Adipocyte (in vitro differentiated cells): ENCODE measurements at regions not wholly inside any gene's neighbourhood (a gene's known extent, or its start where the extent isn't known, plus 50 kb on each side); places are given as distances from the start of the nearest gene placed in this dataset.
A peak's percentile ranks its signal among the peaks of the same experiment; 100 is the strongest.
"Not testable (repeated sequence)": the region's sequence is repeated elsewhere in the genome, so short reads cannot be mapped to it uniquely, and the experiment has no call there.

ENCODE experiments used
- DNase-seq: peaks from one replicate; pipeline ENCODE4 v3.0.0-alpha.2; 2015; ENCODE audit warnings: low read depth
- H3K27me3 ChIP-seq: replicated peaks from 2 replicates; pipeline ENCODE4 v1.7.0; 2013; ENCODE audit warnings: mild to moderate bottlenecking, low read length, moderate library complexity; ENCODE audit not compliant: control insufficient read depth, insufficient read depth
- H3K36me3 ChIP-seq: 2 replicates; pipeline ENCODE4 v1.7.0; 2013; ENCODE audit warnings: low read length, mild to moderate bottlenecking, moderate library complexity; ENCODE audit not compliant: control insufficient read depth, insufficient read depth, severe bottlenecking
- H3K4me1 ChIP-seq: 2 replicates; pipeline ENCODE4 v1.7.0; 2013; ENCODE audit warnings: mild to moderate bottlenecking, low read length, moderate library complexity; ENCODE audit not compliant: control insufficient read depth, insufficient read depth
- H3K4me3 ChIP-seq: 2 replicates; pipeline ENCODE4 v1.7.0; 2013; ENCODE audit warnings: mild to moderate bottlenecking, low read length, moderate library complexity
- H3K9ac ChIP-seq: 2 replicates; pipeline ENCODE4 v1.7.0; 2013; ENCODE audit warnings: mild to moderate bottlenecking, low read length, moderate library complexity
- H3K9me3 ChIP-seq: 2 replicates; pipeline ENCODE4 v1.7.0; 2013; ENCODE audit warnings: mild to moderate bottlenecking, low read length, moderate library complexity; ENCODE audit not compliant: control insufficient read depth

GRCh38 chr1:149211757-149212420 is 108.5 kb upstream of the NBPF9 start:
- not testable (repeated sequence) for H3K9me3 ChIP-seq

GRCh38 chr1:149212946-149213345 is 109.6 kb upstream of the NBPF9 start:
- not testable (repeated sequence) for H3K4me1 ChIP-seq, H3K9ac ChIP-seq, H3K9me3 ChIP-seq, H3K4me3 ChIP-seq, H3K27me3 ChIP-seq, H3K36me3 ChIP-seq, DNase-seq

More at GRCh38 chr1:149211757-149212420, 108.5 kb upstream of the NBPF9 start:
- H3K4me1 ChIP-seq, H3K9ac ChIP-seq, H3K27me3 ChIP-seq, H3K4me3 ChIP-seq, DNase-seq, H3K36me3 ChIP-seq: not testable (repeated sequence)

- not testable (repeated sequence) for H3K9ac ChIP-seq, DNase-seq, H3K27me3 ChIP-seq, H3K4me3 ChIP-seq, H3K4me1 ChIP-seq, H3K9me3 ChIP-seq, H3K36me3 ChIP-seq
Observed at GRCh38 chr1:149213673-149214072, 110.3 kb upstream of the NBPF9 start.

DNA sequence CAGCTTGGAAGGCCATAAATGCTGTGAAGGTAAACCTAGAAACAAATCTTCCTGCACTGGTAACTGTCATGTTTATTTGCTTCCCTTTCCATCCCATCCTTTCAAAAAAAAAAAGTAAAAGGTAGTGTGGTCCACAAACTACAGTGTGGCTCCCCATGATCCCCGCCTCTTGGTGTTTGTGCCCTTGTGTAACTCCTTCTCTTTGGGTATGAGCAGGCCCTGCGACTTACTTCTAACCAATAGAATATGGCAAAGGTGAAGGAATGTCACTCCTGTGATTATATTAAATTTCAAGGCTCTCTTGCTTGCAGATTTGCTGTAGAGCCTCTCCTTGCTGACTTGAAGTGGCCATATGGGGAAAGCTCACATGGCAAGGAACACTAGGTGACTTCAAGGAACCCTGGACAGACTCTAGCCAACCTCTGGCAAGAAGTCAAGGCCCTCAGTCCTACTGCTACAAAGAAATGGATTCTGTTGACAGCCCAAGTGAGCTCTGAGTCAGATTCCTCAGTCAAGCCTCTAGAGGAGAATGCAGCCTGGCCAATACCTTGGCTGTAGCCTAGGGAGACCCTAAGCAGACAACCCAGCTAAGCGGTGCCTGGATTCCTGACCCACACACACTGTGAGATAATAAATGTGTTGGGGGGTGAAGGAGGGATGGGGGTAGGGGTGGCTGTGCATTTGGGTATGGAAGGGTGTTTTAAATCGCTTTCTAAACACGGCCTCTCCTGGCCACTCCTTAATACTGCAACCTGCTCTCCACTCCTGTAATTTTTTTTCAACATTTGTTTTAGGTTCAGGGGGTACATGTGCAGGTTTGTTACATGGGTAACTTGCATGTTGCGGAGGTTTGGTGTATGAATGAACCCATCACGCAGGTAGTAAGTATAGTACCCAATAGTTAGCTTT is 115.0 kb upstream of the NBPF9 start:
- not testable (repeated sequence) for H3K36me3 ChIP-seq, H3K9me3 ChIP-seq, H3K9ac ChIP-seq, DNase-seq, H3K4me3 ChIP-seq, H3K27me3 ChIP-seq, H3K4me1 ChIP-seq

GRCh38 chr1:149219539-149219938 is 116.2 kb upstream of the NBPF9 start:
- not testable (repeated sequence) for H3K9me3 ChIP-seq, DNase-seq, H3K27me3 ChIP-seq, H3K36me3 ChIP-seq, H3K4me1 ChIP-seq, H3K9ac ChIP-seq, H3K4me3 ChIP-seq

GRCh38 chr1:149220463-149221074 is 117.2 kb upstream of the NBPF9 start:
- not testable (repeated sequence) for H3K4me1 ChIP-seq, H3K36me3 ChIP-seq, H3K9me3 ChIP-seq, H3K27me3 ChIP-seq, H3K9ac ChIP-seq, DNase-seq, H3K4me3 ChIP-seq

GRCh38 chr1:149227933-149228665 is 124.7 kb upstream of the NBPF9 start:
- not testable (repeated sequence) for H3K27me3 ChIP-seq, H3K4me3 ChIP-seq, DNase-seq, H3K4me1 ChIP-seq, H3K36me3 ChIP-seq, H3K9me3 ChIP-seq
- peak overlapping the region; percentile 62 for H3K9ac ChIP-seq

GRCh38 chr1:149228672-149229585 is 125.6 kb upstream of the NBPF9 start:
- not testable (repeated sequence) for H3K27me3 ChIP-seq, DNase-seq, H3K36me3 ChIP-seq, H3K4me3 ChIP-seq, H3K4me1 ChIP-seq, H3K9me3 ChIP-seq
- peak overlapping the region; percentile 62 for H3K9ac ChIP-seq

GRCh38 chr1:149229813-149230212 is 126.5 kb upstream of the NBPF9 start:
- not testable (repeated sequence) for DNase-seq, H3K36me3 ChIP-seq, H3K9me3 ChIP-seq, H3K4me1 ChIP-seq, H3K4me3 ChIP-seq, H3K27me3 ChIP-seq, H3K9ac ChIP-seq
